ENCODE measurements at regions not wholly inside any gene's neighbourhood (a gene's known extent, or its start where the extent isn't known, plus 50 kb on each side); places are given as distances from the start of the nearest gene placed in this dataset.

- H3K4me3 ChIP-seq (ENCODE audit: low read depth in 1 of 3, low read length in 3 of 3), result no peak overlapping the region
- H3K27ac ChIP-seq (ENCODE audit: low read depth in 1 of 2, low read length in 2 of 2), result no peak overlapping the region
- peaks cover 0 to 4% (median 0%) of the 10 kb centered on the region in 4 donors for H3K9me3 ChIP-seq (ENCODE audit: control insufficient read depth in 4 of 4, low read length in 3 of 4)
- no peak for DNase-seq (ENCODE audit: low spot score)
- H3K4me1 ChIP-seq (ENCODE audit: control insufficient read depth in 4 of 4, insufficient read depth in 4 of 4, low read length in 3 of 4), result no peaks in the 10 kb centered on the region
- 85% methylated on average over 2 of the region's 2 CpGs for WGBS
- TF ChIP-seq HNF4G (IDR thresholded peaks at IDR 0.05), result no peak
- no peak overlapping the region for H3K9ac ChIP-seq (ENCODE audit: low read depth in 1 of 2, low read length in 2 of 2)
- no peaks in the 10 kb centered on the region for H3K27me3 ChIP-seq (ENCODE audit: control insufficient read depth in 4 of 4, insufficient read depth in 4 of 4, low read length in 3 of 4)
- H3K36me3 ChIP-seq (ENCODE audit: control insufficient read depth in 4 of 4, insufficient read depth in 3 of 4, low read depth in 1 of 4, low read length in 3 of 4), result no peaks in the 10 kb centered on the region
These were observed 792.0 kb upstream of the ZNF608 start for GRCh38 chr5:125538469-125538868.

- Histone ChIP-seq H3K27ac (ENCODE audit: low read depth in 1 of 2, low read length in 2 of 2) (no peak overlapping the region), H3K27me3 (ENCODE audit: control insufficient read depth in 4 of 4, insufficient read depth in 4 of 4, low read length in 3 of 4) (no peaks in the 10 kb centered on the region), H3K4me3 (ENCODE audit: low read depth in 1 of 3, low read length in 3 of 3) (no peak overlapping the region), H3K9me3 (ENCODE audit: control insufficient read depth in 4 of 4, low read length in 3 of 4) (peaks cover 0 to 4% (median 0%) of the 10 kb centered on the region in 4 donors), H3K36me3 (ENCODE audit: control insufficient read depth in 4 of 4, insufficient read depth in 3 of 4, low read depth in 1 of 4, low read length in 3 of 4) (no peaks in the 10 kb centered on the region), H3K4me1 (ENCODE audit: control insufficient read depth in 4 of 4, insufficient read depth in 4 of 4, low read length in 3 of 4) (no peaks in the 10 kb centered on the region), H3K9ac (ENCODE audit: low read depth in 1 of 2, low read length in 2 of 2) (no peak overlapping the region)
- 89% methylated on average over 2 of the region's 2 CpGs for WGBS
- no peak for DNase-seq (ENCODE audit: low spot score)
- TF ChIP-seq FOXA2 (IDR thresholded peaks at IDR 0.05), result no peak
- TF ChIP-seq GABPA (IDR thresholded peaks at IDR 0.05 in 1 of 2, conservative IDR thresholded peaks at IDR 0.05 in 1 of 2), result no peak
- no peak for TF ChIP-seq REST (IDR thresholded peaks at IDR 0.05)
- no peak for TF ChIP-seq RXRA (IDR thresholded peaks at IDR 0.05)
- TF ChIP-seq HNF4A (conservative IDR thresholded peaks at IDR 0.05), result no peak
- no peak for TF ChIP-seq NR2F2 (IDR thresholded peaks at IDR 0.05)
- TF ChIP-seq RAD21 (IDR thresholded peaks at IDR 0.05), result no peak
- no peak for TF ChIP-seq ATF3 (IDR thresholded peaks at IDR 0.05)
- no peak for TF ChIP-seq FOXA1 (IDR thresholded peaks at IDR 0.05)
- TF ChIP-seq EGR1 (IDR thresholded peaks at IDR 0.05; ENCODE audit: low read depth in 2 of 2), result no peak
- no peak for TF ChIP-seq HNF4G (IDR thresholded peaks at IDR 0.05)
- no peak for TF ChIP-seq SP1 (IDR thresholded peaks at IDR 0.05)
These were observed 794.6 kb upstream of the ZNF608 start for GRCh38 chr5:125541085-125541484.

GRCh38 chr5:125549322-125549911 is 803.0 kb upstream of the ZNF608 start:
- no peak for DNase-seq (ENCODE audit: low spot score)
- no peak overlapping the region for H3K9ac ChIP-seq (ENCODE audit: low read depth in 1 of 2, low read length in 2 of 2)
- H3K36me3 ChIP-seq (ENCODE audit: control insufficient read depth in 4 of 4, insufficient read depth in 3 of 4, low read depth in 1 of 4, low read length in 3 of 4), result no peaks in the 10 kb centered on the region
- H3K27ac ChIP-seq (ENCODE audit: low read depth in 1 of 2, low read length in 2 of 2), result no peak overlapping the region
- no peaks in the 10 kb centered on the region for H3K27me3 ChIP-seq (ENCODE audit: control insufficient read depth in 4 of 4, insufficient read depth in 4 of 4, low read length in 3 of 4)
- TF ChIP-seq RAD21 (IDR thresholded peaks at IDR 0.05) (no peak), EGR1 (IDR thresholded peaks at IDR 0.05; ENCODE audit: low read depth in 2 of 2) (no peak), HNF4G (IDR thresholded peaks at IDR 0.05) (no peak), JUND (IDR thresholded peaks at IDR 0.05) (no peak), YY1 (IDR thresholded peaks at IDR 0.05) (no peak), HNF4A (conservative IDR thresholded peaks at IDR 0.05) (no peak), SP1 (IDR thresholded peaks at IDR 0.05) (no peak), FOXA1 (IDR thresholded peaks at IDR 0.05) (no peak), TAF1 (conservative IDR thresholded peaks at IDR 0.05) (no peak), ATF3 (IDR thresholded peaks at IDR 0.05) (no peak), NR2F2 (IDR thresholded peaks at IDR 0.05) (no peak), ZBTB33 (IDR thresholded peaks at IDR 0.05) (no peak)
- no peaks in the 10 kb centered on the region for H3K9me3 ChIP-seq (ENCODE audit: control insufficient read depth in 4 of 4, low read length in 3 of 4)
- H3K4me3 ChIP-seq (ENCODE audit: low read depth in 1 of 3, low read length in 3 of 3), result no peak overlapping the region
- 50% methylated on average over 2 of the region's 2 CpGs for WGBS
- no peaks in the 10 kb centered on the region for H3K4me1 ChIP-seq (ENCODE audit: control insufficient read depth in 4 of 4, insufficient read depth in 4 of 4, low read length in 3 of 4)

Measured in liver (tissue), 7 donors.